ENCODE measurements at regions not wholly inside any gene's neighbourhood (a gene's known extent, or its start where the extent isn't known, plus 50 kb on each side); places are given as distances from the start of the nearest gene placed in this dataset.

- Histone ChIP-seq H3F3A (replicated peaks; ENCODE audit: low read depth) (no peaks in the 10 kb centered on the region), H3K9me2 (ENCODE audit: insufficient read depth) (peaks cover 4% of the 10 kb centered on the region; the same call in 1 of the 2 replicates), H4K20me1 (replicated peaks; ENCODE audit: insufficient read depth) (no peaks in the 10 kb centered on the region), H3K4me3 (no peak overlapping the region), H3K27ac (ENCODE audit: low read depth) (no peak overlapping the region), H3K36me3 (ENCODE audit: insufficient read depth) (no peaks in the 10 kb centered on the region), H2AFZ (no peak overlapping the region), H3K27me3 (ENCODE audit: insufficient read depth) (no peaks in the 10 kb centered on the region), H3K4me1 (ENCODE audit: insufficient read depth) (no peaks in the 10 kb centered on the region), H3K4me2 (no peak overlapping the region), H3K79me2 (replicated peaks; ENCODE audit: insufficient read depth) (no peaks in the 10 kb centered on the region)
- Mint-ChIP-seq H3K27me3 (ENCODE audit: insufficient read depth, low read depth, poor library complexity) (peaks cover 2% of the 10 kb centered on the region), H3K4me1 (no peaks in the 10 kb centered on the region), H3K36me3 (ENCODE audit: low read depth) (peaks cover 13% of the 10 kb centered on the region; the same call in 2 of the 3 replicates), H3K9me3 (peaks cover 11% of the 10 kb centered on the region; the same call in 2 of the 3 replicates), H3K27ac (no peak overlapping the region), H3K4me3 (no peak overlapping the region)
- ATAC-seq (no peak), DNase-seq (ENCODE audit: low spot score) (no peak)
- TF ChIP-seq ZNF462 (CRISPR knock-in tag; IDR thresholded peaks at IDR 0.05) (no peak), ETS1 (IDR thresholded peaks at IDR 0.05) (no peak), ZNF331 (CRISPR knock-in tag; IDR thresholded peaks at IDR 0.05; ENCODE audit: low read depth) (no peak), STAT1 (IDR thresholded peaks at IDR 0.05; ENCODE audit: unreplicated experiment) (no peak), REST (IDR thresholded peaks at IDR 0.05; ENCODE audit: unreplicated experiment) (no peak), JUNB (IDR thresholded peaks at IDR 0.05; ENCODE audit: unreplicated experiment) (no peak), CTCF (conservative IDR thresholded peaks at IDR 0.05; ENCODE audit: low read depth in 2 of 2) (no peak), NANOG (IDR thresholded peaks at IDR 0.05; ENCODE audit: borderline replicate concordance) (no peak), CREB1 (CRISPR knock-in tag; IDR thresholded peaks at IDR 0.05; ENCODE audit: low read depth) (no peak), EZH2phosphoT487 (IDR thresholded peaks at IDR 0.05; ENCODE audit: unreplicated experiment) (no peak), EZH2 (IDR thresholded peaks at IDR 0.05; ENCODE audit: low read depth, unreplicated experiment) (no peak)
Observed at GRCh38 chr2:184410160-184410559, 188.2 kb upstream of the ZNF804A start.

Measured in GM23338 (cell line).